CD14-positive monocyte (primary cell): ENCODE measurements at regions not wholly inside any gene's neighbourhood (a gene's known extent, or its start where the extent isn't known, plus 50 kb on each side); places are given as distances from the start of the nearest gene placed in this dataset.

Experiments
- DNase-seq, 3 donors: peaks; one replicate each; pipeline ENCODE4 v3.0.0-alpha.2; 2011 to 2022
- H2AFZ ChIP-seq: 2 replicates; pipeline ENCODE4 v1.6.0; 2012; ENCODE audit warnings: mild to moderate bottlenecking, low read depth, low read length, inconsistent platforms; ENCODE audit not compliant: insufficient read depth, poor library complexity, severe bottlenecking
- H3K27ac ChIP-seq, 2 donors: 1 replicate in 1 of 2; 2 replicates in 1 of 2; pipeline ENCODE4 v1.5.1; 2012 to 2013; ENCODE audit warnings: low read length in 2 of 2, control low read depth in 1 of 2, inconsistent platforms in 1 of 2, low read depth in 1 of 2, mild to moderate bottlenecking in 1 of 2
- H3K27me3 ChIP-seq, 2 donors: one replicate each; pipeline versions ENCODE4 v1.6.0 to v1.6.1; 2011 to 2013; ENCODE audit warnings: low read length in 2 of 2; ENCODE audit not compliant: control insufficient read depth in 2 of 2, insufficient read depth in 2 of 2
- H3K36me3 ChIP-seq, 2 donors: replicated peaks in 1 of 2; 1 replicate in 1 of 2; 2 replicates in 1 of 2; pipeline versions ENCODE4 v1.5.1 to v1.6.1; 2012 to 2013; ENCODE audit warnings: low read length in 2 of 2, control low read depth in 1 of 2, inconsistent platforms in 1 of 2, mild to moderate bottlenecking in 1 of 2; ENCODE audit not compliant: insufficient read depth in 2 of 2, control insufficient read depth in 1 of 2
- H3K4me1 ChIP-seq, 2 donors: 1 replicate in 1 of 2; 2 replicates in 1 of 2; pipeline versions ENCODE4 v1.5.1 to v1.6.1; 2012 to 2013; ENCODE audit warnings: low read length in 2 of 2, control low read depth in 1 of 2, inconsistent platforms in 1 of 2, mild to moderate bottlenecking in 1 of 2, moderate library complexity in 1 of 2; ENCODE audit not compliant: insufficient read depth in 2 of 2, control insufficient read depth in 1 of 2
- H3K4me2 ChIP-seq: replicated peaks from 2 replicates; pipeline ENCODE3; 2012; ENCODE audit warnings: low read length, moderate library complexity, mild to moderate bottlenecking; ENCODE audit not compliant: poor library complexity, severe bottlenecking; ENCODE audit errors: extremely low read depth
- H3K4me3 ChIP-seq, 3 experiments: fragments of 200-600 bp in 1 of 3; sonication (generic) in 1 of 3; replicated peaks in 1 of 3; 1 replicate in 2 of 3; 2 replicates in 1 of 3; pipeline ENCODE4 v1.5.1; 2011 to 2013; ENCODE audit warnings: low read length in 3 of 3, mild to moderate bottlenecking in 3 of 3, control low read depth in 2 of 3, low read depth in 2 of 3, inconsistent platforms in 1 of 3, moderate library complexity in 1 of 3
- H3K79me2 ChIP-seq: 2 replicates; pipeline ENCODE4 v1.6.0; 2012; ENCODE audit warnings: mild to moderate bottlenecking, control low read depth, inconsistent platforms, low read length, moderate library complexity; ENCODE audit not compliant: insufficient read depth
- H3K9ac ChIP-seq: 2 replicates; pipeline ENCODE4 v1.6.0; 2017; ENCODE audit warnings: low read length, mild to moderate bottlenecking; ENCODE audit not compliant: insufficient read depth, poor library complexity, severe bottlenecking
- H3K9me3 ChIP-seq, 2 donors: replicated peaks in 1 of 2; 1 replicate in 1 of 2; 2 replicates in 1 of 2; pipeline versions ENCODE4 v1.5.1 to v1.6.1; 2012 to 2013; ENCODE audit warnings: low read length in 2 of 2, control low read depth in 1 of 2; ENCODE audit not compliant: control insufficient read depth in 1 of 2, insufficient read depth in 1 of 2
- H4K20me1 ChIP-seq: 2 replicates; pipeline ENCODE4 v1.6.0; 2012; ENCODE audit warnings: mild to moderate bottlenecking, low read length, control low read depth, moderate library complexity; ENCODE audit not compliant: insufficient read depth
- H3K27ac Mint-ChIP-seq, 7 donors: one replicate each; pipeline ENCODE4 v1.8.0; 2020; ENCODE audit warnings: mild to moderate bottlenecking in 7 of 7, mixed read lengths in 7 of 7, moderate library complexity in 6 of 7, inconsistent platforms in 2 of 7
- H3K27me3 Mint-ChIP-seq, 3 donors: one replicate each; pipeline ENCODE4 v1.8.0; 2021 to 2022; ENCODE audit warnings: low read depth in 3 of 3, mild to moderate bottlenecking in 3 of 3, mixed read lengths in 3 of 3, moderate library complexity in 3 of 3, inconsistent platforms in 1 of 3
- H3K36me3 Mint-ChIP-seq, 2 donors: one replicate each; pipeline ENCODE4 v1.8.0; 2020; ENCODE audit warnings: mixed read lengths in 2 of 2, inconsistent platforms in 1 of 2, mild to moderate bottlenecking in 1 of 2
- H3K4me1 Mint-ChIP-seq: one replicate; pipeline ENCODE4 v1.8.0; 2020; ENCODE audit warnings: mild to moderate bottlenecking, mixed read lengths
- H3K4me3 Mint-ChIP-seq, 2 donors: one replicate each; pipeline ENCODE4 v1.8.0; 2020; ENCODE audit warnings: mild to moderate bottlenecking in 2 of 2, mixed read lengths in 2 of 2, moderate library complexity in 1 of 2
- H3K9me3 Mint-ChIP-seq, 7 donors: one replicate each; pipeline ENCODE4 v1.8.0; 2020 to 2022; ENCODE audit warnings: mixed read lengths in 7 of 7, mild to moderate bottlenecking in 6 of 7, moderate library complexity in 6 of 7, inconsistent platforms in 2 of 7
- CTCF ChIP-seq: fragments of 200-600 bp; IDR thresholded peaks from one replicate; pipeline ENCODE4 v1.8.0; 2022; ENCODE audit warnings: antibody characterized with exemption, mild to moderate bottlenecking
- WGBS: methylation state at CpG from one replicate; pipeline ENCODE4 v1.1.5; 2013; ENCODE audit warnings: missing lambda C conversion rate; ENCODE audit not compliant: insufficient coverage; 5-methylcytosine and 5-hydroxymethylcytosine counted together
- intact Hi-C, 2 donors: fragments of 100-400 bp; cut with micrococcal nuclease; formaldehyde crosslinking; loops; one replicate each; pipeline versions ENCODE4 v1.15.0 to v1.15.1; 2023

GRCh38 chr3:117297065-117297464 is 587.5 kb downstream of the TUSC7 start:
- Histone ChIP-seq H3K4me3 (no peak overlapping the region), H3K27ac (no peak overlapping the region), H2AFZ (no peak overlapping the region), H3K9me3 (no peaks in the 10 kb centered on the region), H3K4me2 (no peak overlapping the region), H3K27me3 (no peaks in the 10 kb centered on the region), H3K79me2 (no peaks in the 10 kb centered on the region), H4K20me1 (no peaks in the 10 kb centered on the region), H3K4me1 (no peaks in the 10 kb centered on the region), H3K9ac (no peak overlapping the region), H3K36me3 (no peaks in the 10 kb centered on the region)
- no CpG with 5 or more reads among the region's 1 CpG for WGBS
- DNase-seq = no peak
- Mint-ChIP-seq H3K4me3 (no peak overlapping the region), H3K27me3 (peaks cover 0 to 2% (median 2%) of the 10 kb centered on the region in 3 donors), H3K4me1 (no peaks in the 10 kb centered on the region), H3K27ac (no peak overlapping the region), H3K9me3 (peaks cover 0 to 1% (median 0%) of the 10 kb centered on the region in 7 donors), H3K36me3 (no peaks in the 10 kb centered on the region)
- TF ChIP-seq CTCF = no peak
- intact Hi-C loops = no loop called here

GRCh38 chr3:117297541-117297940 is 588.0 kb downstream of the TUSC7 start:
- H3K36me3 Mint-ChIP-seq = no peaks in the 10 kb centered on the region
- H3K4me3 ChIP-seq = no peak overlapping the region
- H3K9ac ChIP-seq = no peak overlapping the region
- no peak for DNase-seq
- intact Hi-C loops = no loop called here
- no CpG with 5 or more reads among the region's 2 CpGs for WGBS
- no peaks in the 10 kb centered on the region for H3K79me2 ChIP-seq
- H3K4me1 ChIP-seq = no peaks in the 10 kb centered on the region
- H3K27me3 ChIP-seq = no peaks in the 10 kb centered on the region
- H3K9me3 ChIP-seq = no peaks in the 10 kb centered on the region
- no peak overlapping the region for H3K27ac Mint-ChIP-seq
- H3K27ac ChIP-seq = no peak overlapping the region
- no peak overlapping the region for H2AFZ ChIP-seq
- H3K4me3 Mint-ChIP-seq = no peak overlapping the region
- TF ChIP-seq CTCF = no peak
- H3K4me2 ChIP-seq = no peak overlapping the region
- H3K9me3 Mint-ChIP-seq = peaks cover 0 to 1% (median 0%) of the 10 kb centered on the region in 7 donors
- peaks cover 0 to 2% (median 2%) of the 10 kb centered on the region in 3 donors for H3K27me3 Mint-ChIP-seq
- H3K36me3 ChIP-seq = no peaks in the 10 kb centered on the region
- no peaks in the 10 kb centered on the region for H3K4me1 Mint-ChIP-seq
- no peaks in the 10 kb centered on the region for H4K20me1 ChIP-seq
